K562 (cell line): ENCODE measurements at regions not wholly inside any gene's neighbourhood (a gene's known extent, or its start where the extent isn't known, plus 50 kb on each side); places are given as distances from the start of the nearest gene placed in this dataset.

Source experiments
- ATAC-seq: fragments of 200-7000 bp; cut with Tn5 transposase; 3 replicates; pipeline ENCODE4 v1.9.1; 2020; ENCODE audit warnings: moderate library complexity
- BruUV-seq: library from RNA; stranded (reverse); fragments of 400-500 nt; replicated peaks from 2 replicates; lab custom pipeline; 2021; lab: Mats Ljungman, UMichigan
- CTCF ChIA-PET: fragments of 300-600 bp; formaldehyde crosslinking; extraction: SDS; loops from one replicate; lab custom pipeline; 2021; ENCODE audit warnings: low intra/inter-chr PET ratio; lab: Yijun Ruan, JAX
- POLR2A ChIA-PET: fragments of 300-600, 350-650 bp; sonication (Branson Sonifier 250); formaldehyde crosslinking; extraction: SDS; loops from one replicate; lab custom pipeline; 2021; ENCODE audit warnings: antibody characterized with exemption, inconsistent platforms; lab: Yijun Ruan, JAX
- DNase-seq, 4 experiments: peaks; one replicate each; pipeline versions ENCODE4 v3.0.0 to v3.0.0-alpha.2; 2011 to 2018; ENCODE audit warnings: low spot score in 3 of 4, mixed read lengths in 3 of 4; ENCODE audit errors: extremely low read depth in 1 of 4
- FAIRE-seq: peaks from 2 replicates; lab custom pipeline; 2011; peaks lifted over from hg19 to GRCh38; lab: Jason Lieb, UNC
- H2AFZ ChIP-seq: 2 replicates; pipeline ENCODE4 v1.6.0; 2011; ENCODE audit warnings: low read depth, low read length, control low read depth, inconsistent platforms
- H3K27ac ChIP-seq: fragments of 200-600 bp; 3 replicates; pipeline ENCODE4 v1.8.0; 2011; ENCODE audit warnings: low read depth, mild to moderate bottlenecking, control low read depth, inconsistent platforms, low read length, moderate library complexity, mixed read lengths; ENCODE audit errors: extremely low read depth
- H3K27me3 ChIP-seq, 2 experiments: fragments of 300-600 bp in 1 of 2; 2 replicates in 1 of 2; 3 replicates in 1 of 2; pipeline versions ENCODE4 v1.6.0 to v1.8.0; 2011; ENCODE audit warnings: inconsistent platforms in 2 of 2, low read length in 2 of 2, mild to moderate bottlenecking in 1 of 2, mixed read lengths in 1 of 2, moderate library complexity in 1 of 2; ENCODE audit not compliant: control insufficient read depth in 2 of 2, insufficient read depth in 2 of 2
- H3K36me3 ChIP-seq: fragments of 300-600 bp; 3 replicates; pipeline ENCODE4 v1.8.0; 2011; ENCODE audit warnings: mild to moderate bottlenecking, low read length, inconsistent platforms; ENCODE audit not compliant: control insufficient read depth, insufficient read depth
- H3K4me1 ChIP-seq, 2 experiments: fragments of 200-600 bp in 1 of 2; replicated peaks in 1 of 2; 2 replicates in 1 of 2; 3 replicates in 1 of 2; pipeline versions ENCODE4 v1.5.1 to v1.8.0; 2011; ENCODE audit warnings: inconsistent platforms in 2 of 2, low read length in 2 of 2, mild to moderate bottlenecking in 1 of 2, mixed read lengths in 1 of 2, moderate library complexity in 1 of 2; ENCODE audit not compliant: control insufficient read depth in 2 of 2, insufficient read depth in 2 of 2
- H3K4me2 ChIP-seq: 2 replicates; pipeline ENCODE4 v1.6.1; 2011; ENCODE audit warnings: low read length, control low read depth, inconsistent platforms, mixed read lengths; ENCODE audit not compliant: insufficient read depth
- H3K4me3 ChIP-seq: fragments of 200-600 bp; sonication (generic), shearing (Covaris generic); 2 replicates; pipeline ENCODE4 v1.5.1; 2016; ENCODE audit warnings: control low read depth, inconsistent platforms
- H3K79me2 ChIP-seq: fragments of 200-600 bp; 3 replicates; pipeline ENCODE4 v1.8.0; 2011; ENCODE audit warnings: low read length, inconsistent platforms; ENCODE audit not compliant: control insufficient read depth, insufficient read depth
- H3K9ac ChIP-seq, 2 experiments: 2 replicates each; pipeline versions ENCODE4 v1.6.0 to v1.6.1; 2011; ENCODE audit warnings: low read depth in 2 of 2, low read length in 2 of 2, control low read depth in 1 of 2, inconsistent platforms in 1 of 2, mild to moderate bottlenecking in 1 of 2, mixed read lengths in 1 of 2; ENCODE audit not compliant: insufficient read depth in 1 of 2
- H3K9me1 ChIP-seq: one replicate; pipeline ENCODE4 v1.6.0; 2011; ENCODE audit warnings: inconsistent platforms, mild to moderate bottlenecking, low read length, moderate library complexity; ENCODE audit not compliant: control insufficient read depth, insufficient read depth
- H3K9me3 ChIP-seq: replicated peaks from 2 replicates; pipeline ENCODE4 v1.5.1; 2011; ENCODE audit warnings: low read depth, low read length, inconsistent platforms; ENCODE audit not compliant: control insufficient read depth, insufficient read depth
- H4K20me1 ChIP-seq: replicated peaks from 2 replicates; pipeline ENCODE4 v1.6.1; 2011; ENCODE audit warnings: low read length, inconsistent platforms, mixed read lengths; ENCODE audit not compliant: control insufficient read depth, insufficient read depth
- BRD9 ChIP-seq: fragments of 450-650 bp; IDR thresholded peaks from 2 replicates; pipeline ENCODE4 v1.6.1; 2018; ENCODE audit warnings: low read depth; ENCODE audit not compliant: partially characterized antibody
- CHD4 ChIP-seq: fragments of 200-600 bp; sonication (generic); IDR thresholded peaks from 3 replicates; pipeline ENCODE4 v1.6.1; 2012; ENCODE audit warnings: low read depth, mild to moderate bottlenecking, mixed read lengths, low read length, inconsistent platforms; ENCODE audit not compliant: insufficient read depth, insufficient replicate concordance, poor library complexity, severe bottlenecking
- ETV5 ChIP-seq: sonication (generic); formaldehyde crosslinking; IDR thresholded peaks from 2 replicates; pipeline ENCODE4 v1.4.0; 2020; ENCODE audit warnings: low read depth, mild to moderate bottlenecking, missing genetic modification reagents
- GTF2A2 ChIP-seq: IDR thresholded peaks from 2 replicates; pipeline ENCODE4 v1.6.1; 2016; ENCODE audit warnings: mild to moderate bottlenecking, missing genetic modification characterization, missing compliant biosample characterization
- MYNN ChIP-seq, 2 experiments: sonication (generic); formaldehyde crosslinking in 1 of 2; IDR thresholded peaks; 2 replicates each; pipeline versions ENCODE4 v1.5.0 to v1.6.1; 2016 to 2020; ENCODE audit warnings: antibody characterized with exemption in 1 of 2, missing genetic modification reagents in 1 of 2
- TEAD2 ChIP-seq: fragments of 450-650 bp; IDR thresholded peaks from 2 replicates; pipeline ENCODE4 v1.6.1; 2016; ENCODE audit warnings: missing genetic modification characterization, control low read depth, missing compliant biosample characterization
- WGBS: fragments of 100-300 bp; shearing (Covaris generic); methylation state at CpG from one replicate; pipeline ENCODE4 v1.1.6; 2016; ENCODE audit warnings: low coverage, mixed read lengths; ENCODE audit not compliant: insufficient coverage; ENCODE audit errors: missing lambda C conversion rate; 5-methylcytosine and 5-hydroxymethylcytosine counted together
- in situ Hi-C: fragments of 300-500 bp; cut with MboI; formaldehyde crosslinking; loops from 4 replicates; pipeline ENCODE4 v1.15.0; 2018; ENCODE audit warnings: inconsistent platforms, mixed read lengths
- intact Hi-C: fragments of 100-400 bp; cut with micrococcal nuclease; formaldehyde crosslinking; loops from 2 replicates; pipeline ENCODE4 v1.14.2; 2022
- TF ChIP-seq, protein P1 (sequence below): fragments of 450-650 bp; IDR thresholded peaks from 2 replicates; pipeline ENCODE4 v1.6.1; 2016; ENCODE audit warnings: low read depth

DNA sequence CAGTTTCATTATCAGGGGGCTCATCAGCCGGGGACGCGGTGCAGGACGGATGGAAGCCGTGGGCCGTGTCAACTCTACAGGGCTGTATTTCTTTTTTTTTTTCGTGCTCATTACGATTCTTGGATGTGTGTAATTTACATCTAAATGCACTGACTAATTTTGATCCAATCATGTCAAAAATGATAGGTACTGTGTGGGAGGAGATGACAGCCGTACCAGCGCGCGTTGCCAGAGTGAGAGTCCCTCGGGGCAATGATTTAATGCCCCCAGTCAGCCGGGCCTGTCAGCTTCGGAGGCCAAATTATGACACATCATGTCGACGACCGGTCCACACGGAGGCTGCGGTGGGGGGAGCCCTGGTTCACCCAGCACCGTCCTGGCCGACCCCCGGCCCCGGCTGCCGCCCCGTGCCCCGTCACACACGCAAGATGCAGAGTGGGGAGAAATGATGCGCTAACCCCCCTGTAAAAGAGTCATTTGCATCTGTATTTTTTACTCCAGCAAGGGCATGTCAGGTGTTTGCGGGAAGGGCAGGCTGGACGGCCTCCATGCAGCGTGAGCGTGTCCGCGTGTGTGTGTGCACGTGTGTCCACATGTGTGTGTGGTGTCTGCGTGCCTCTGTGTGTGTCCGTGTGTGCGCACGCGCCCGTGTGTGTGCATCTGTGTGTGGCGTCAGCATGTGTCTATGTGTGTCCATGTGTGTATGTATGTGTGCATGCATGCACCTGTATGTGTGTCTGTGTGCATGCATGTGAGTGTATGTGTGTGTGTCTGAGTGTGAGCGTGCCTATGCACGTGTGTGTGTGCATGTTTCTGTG is 74.3 kb upstream of the PPP2R3B start:
- Histone ChIP-seq H3K4me1 (no peaks in the 10 kb centered on the region; a peak in 1 of 5 replicates), H3K36me3 (no peaks in the 10 kb centered on the region), H3K79me2 (no peaks in the 10 kb centered on the region), H3K27ac (no peak overlapping the region), H2AFZ (no peak overlapping the region), H3K9me1 (no peaks in the 10 kb centered on the region), H3K27me3 (peaks cover 2 to 19% of the 10 kb centered on the region in 2 experiments; a peak in 4 of 5 replicates), H3K4me2 (no peak overlapping the region), H3K9me3 (no peaks in the 10 kb centered on the region), H4K20me1 (no peaks in the 10 kb centered on the region), H3K4me3 (no peak overlapping the region), H3K9ac (no peak overlapping the region)
- ATAC-seq (no peak), FAIRE-seq (no peak), DNase-seq (no peak)
- CTCF ChIA-PET = no interaction called here
- no TSS peak for BruUV-seq
- WGBS = 22% methylated on average over 31 of the region's 45 CpGs
- TF ChIP-seq MYNN (IDR thresholded peaks at IDR 0.05) = no peak
- no peak for TF ChIP-seq MYNN (CRISPR knock-in tag; IDR thresholded peaks at IDR 0.05)
- no peak for TF ChIP-seq CHD4
- no peak for TF ChIP-seq BRD9
- TF ChIP-seq ETV5 (CRISPR knock-in tag) = no peak
- TF ChIP-seq TEAD2 (tag) = no peak
- no peak for TF ChIP-seq GTF2A2 (tag)
- TF ChIP-seq, protein P1, sequence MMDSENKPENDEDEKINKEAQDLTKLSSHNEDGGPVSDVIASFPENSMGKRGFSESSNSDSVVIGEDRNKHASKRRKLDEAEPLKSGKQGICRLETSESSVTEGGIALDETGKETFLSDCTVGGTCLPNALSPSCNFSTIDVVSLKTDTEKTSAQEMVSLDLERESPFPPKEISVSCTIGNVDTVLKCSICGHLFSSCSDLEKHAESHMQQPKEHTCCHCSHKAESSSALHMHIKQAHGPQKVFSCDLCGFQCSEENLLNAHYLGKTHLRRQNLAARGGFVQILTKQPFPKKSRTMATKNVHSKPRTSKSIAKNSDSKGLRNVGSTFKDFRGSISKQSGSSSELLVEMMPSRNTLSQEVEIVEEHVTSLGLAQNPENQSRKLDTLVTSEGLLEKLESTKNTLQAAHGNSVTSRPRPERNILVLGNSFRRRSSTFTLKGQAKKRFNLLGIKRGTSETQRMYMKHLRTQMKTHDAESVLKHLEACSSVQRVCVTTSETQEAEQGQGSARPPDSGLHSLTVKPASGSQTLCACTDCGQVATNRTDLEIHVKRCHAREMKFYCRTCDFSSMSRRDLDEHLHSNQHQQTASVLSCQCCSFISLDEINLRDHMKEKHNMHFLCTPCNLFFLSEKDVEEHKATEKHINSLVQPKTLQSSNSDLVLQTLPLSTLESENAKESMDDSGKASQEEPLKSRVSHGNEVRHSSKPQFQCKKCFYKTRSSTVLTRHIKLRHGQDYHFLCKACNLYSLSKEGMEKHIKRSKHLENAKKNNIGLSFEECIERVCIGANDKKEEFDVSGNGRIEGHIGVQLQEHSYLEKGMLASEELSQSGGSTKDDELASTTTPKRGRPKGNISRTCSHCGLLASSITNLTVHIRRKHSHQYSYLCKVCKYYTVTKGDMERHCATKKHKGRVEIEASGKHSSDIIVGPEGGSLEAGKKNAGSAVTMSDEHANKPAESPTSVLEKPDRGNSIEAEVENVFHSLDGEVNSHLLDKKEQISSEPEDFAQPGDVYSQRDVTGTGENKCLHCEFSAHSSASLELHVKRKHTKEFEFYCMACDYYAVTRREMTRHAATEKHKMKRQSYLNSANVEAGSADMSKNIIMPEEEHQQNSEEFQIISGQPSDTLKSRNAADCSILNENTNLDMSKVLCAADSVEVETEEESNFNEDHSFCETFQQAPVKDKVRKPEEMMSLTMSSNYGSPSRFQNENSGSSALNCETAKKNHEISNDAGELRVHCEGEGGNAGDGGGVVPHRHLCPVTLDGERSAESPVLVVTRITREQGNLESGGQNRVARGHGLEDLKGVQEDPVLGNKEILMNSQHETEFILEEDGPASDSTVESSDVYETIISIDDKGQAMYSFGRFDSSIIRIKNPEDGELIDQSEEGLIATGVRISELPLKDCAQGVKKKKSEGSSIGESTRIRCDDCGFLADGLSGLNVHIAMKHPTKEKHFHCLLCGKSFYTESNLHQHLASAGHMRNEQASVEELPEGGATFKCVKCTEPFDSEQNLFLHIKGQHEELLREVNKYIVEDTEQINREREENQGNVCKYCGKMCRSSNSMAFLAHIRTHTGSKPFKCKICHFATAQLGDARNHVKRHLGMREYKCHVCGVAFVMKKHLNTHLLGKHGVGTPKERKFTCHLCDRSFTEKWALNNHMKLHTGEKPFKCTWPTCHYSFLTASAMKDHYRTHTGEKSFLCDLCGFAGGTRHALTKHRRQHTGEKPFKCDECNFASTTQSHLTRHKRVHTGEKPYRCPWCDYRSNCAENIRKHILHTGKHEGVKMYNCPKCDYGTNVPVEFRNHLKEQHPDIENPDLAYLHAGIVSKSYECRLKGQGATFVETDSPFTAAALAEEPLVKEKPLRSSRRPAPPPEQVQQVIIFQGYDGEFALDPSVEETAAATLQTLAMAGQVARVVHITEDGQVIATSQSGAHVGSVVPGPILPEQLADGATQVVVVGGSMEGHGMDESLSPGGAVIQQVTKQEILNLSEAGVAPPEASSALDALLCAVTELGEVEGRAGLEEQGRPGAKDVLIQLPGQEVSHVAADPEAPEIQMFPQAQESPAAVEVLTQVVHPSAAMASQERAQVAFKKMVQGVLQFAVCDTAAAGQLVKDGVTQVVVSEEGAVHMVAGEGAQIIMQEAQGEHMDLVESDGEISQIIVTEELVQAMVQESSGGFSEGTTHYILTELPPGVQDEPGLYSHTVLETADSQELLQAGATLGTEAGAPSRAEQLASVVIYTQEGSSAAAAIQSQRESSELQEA = no peak
- in situ Hi-C loops = no loop called here
- POLR2A ChIA-PET = no interaction called here
- intact Hi-C loops = no loop called here
